Kidney tubule cell (primary cell): ENCODE measurements at regions not wholly inside any gene's neighbourhood (a gene's known extent, or its start where the extent isn't known, plus 50 kb on each side); places are given as distances from the start of the nearest gene placed in this dataset.

ENCODE experiments used
- DNase-seq: peaks from one replicate; pipeline ENCODE4 v3.0.0-alpha.2; 2018; ENCODE audit warnings: low spot score

GRCh38 chr10:64079341-64079740, 558.1 kb downstream of the REEP3 start:
- no peak for DNase-seq

GRCh38 chr10:64080071-64080470, 558.9 kb downstream of the REEP3 start:
- DNase-seq: no peak

GRCh38 chr10:64081947-64082482, 560.8 kb downstream of the REEP3 start:
- DNase-seq: no peak

GRCh38 chr10:64086083-64086767, 565.0 kb downstream of the REEP3 start:
- no peak for DNase-seq

GRCh38 chr10:64089648-64090047, 568.4 kb downstream of the REEP3 start:
- no peak for DNase-seq

GRCh38 chr10:64090865-64091264, 569.7 kb downstream of the REEP3 start:
- DNase-seq: peak; percentile 61

GRCh38 chr10:64091897-64092296, 570.7 kb downstream of the REEP3 start:
- peak; percentile 56 for DNase-seq

- peak; percentile 6 for DNase-seq
Observed at GRCh38 chr10:64093304-64093703, 572.1 kb downstream of the REEP3 start.

GRCh38 chr10:64093946-64094535, 572.8 kb downstream of the REEP3 start:
- peak; percentile 66 for DNase-seq

- peak; percentile 43 for DNase-seq
Observed at GRCh38 chr10:64096941-64097340, 575.7 kb downstream of the REEP3 start.

- DNase-seq: no peak
Observed at GRCh38 chr10:64097391-64098122, 576.4 kb downstream of the REEP3 start.

GRCh38 chr10:64098994-64099393, 577.8 kb downstream of the REEP3 start:
- DNase-seq: no peak

GRCh38 chr10:64101606-64102263, 580.5 kb downstream of the REEP3 start:
- no peak for DNase-seq

GRCh38 chr10:64102264-64102633, 581.0 kb downstream of the REEP3 start:
- no peak for DNase-seq

- no peak for DNase-seq
Observed at GRCh38 chr10:64102916-64103315, 581.7 kb downstream of the REEP3 start.

GRCh38 chr10:64103750-64104470, 582.7 kb downstream of the REEP3 start:
- DNase-seq: peak; percentile 39

- DNase-seq: peak; percentile 72
Observed at GRCh38 chr10:64109926-64110495, 588.8 kb downstream of the REEP3 start.

- peak; percentile 46 for DNase-seq
Observed at GRCh38 chr10:64112701-64113355, 591.6 kb downstream of the REEP3 start.

GRCh38 chr10:64113375-64113774, 592.2 kb downstream of the REEP3 start:
- DNase-seq: peak; percentile 9

GRCh38 chr10:64113792-64114191, 592.6 kb downstream of the REEP3 start:
- DNase-seq: peak; percentile 48

GRCh38 chr10:64115471-64115870, 594.3 kb downstream of the REEP3 start:
- peak; percentile 67 for DNase-seq
